Lower leg skin (tissue), 4 donors: ENCODE measurements at regions not wholly inside any gene's neighbourhood (a gene's known extent, or its start where the extent isn't known, plus 50 kb on each side); places are given as distances from the start of the nearest gene placed in this dataset.

Experiments used
- DNase-seq, 2 donors: peaks; one replicate each; pipeline ENCODE4 v3.0.0-alpha.2; 2019; ENCODE audit warnings: low spot score in 2 of 2
- H3K4me3 ChIP-seq: fragments of 200-600 bp; sonication (generic); 2 replicates; pipeline ENCODE4 v1.5.1; 2017; ENCODE audit warnings: mild to moderate bottlenecking, low read depth; ENCODE audit not compliant: poor library complexity, severe bottlenecking
- POLR2A ChIP-seq, 2 donors: fragments of 450-650 bp; IDR thresholded peaks; one replicate each; pipeline ENCODE4 v1.6.1; 2016 to 2017; ENCODE audit warnings: antibody characterized with exemption in 2 of 2, mild to moderate bottlenecking in 1 of 2, moderate library complexity in 1 of 2
- WGBS, 2 donors: methylation state at CpG; one replicate each; pipeline ENCODE4 v1.1.5; 2018; 5-methylcytosine and 5-hydroxymethylcytosine counted together
- intact Hi-C: fragments of 100-400 bp; cut with DNase I; formaldehyde crosslinking; loops from one replicate; pipeline ENCODE4 v1.15.0; 2023; ENCODE audit warnings: low total_unique reads
- TF ChIP-seq, protein P1 (sequence below), 3 donors: fragments of 450-650 bp; IDR thresholded peaks; one replicate each; pipeline ENCODE4 v1.5.1; 2016; ENCODE audit warnings: antibody characterized with exemption in 3 of 3, mild to moderate bottlenecking in 3 of 3, moderate library complexity in 2 of 3

DNA sequence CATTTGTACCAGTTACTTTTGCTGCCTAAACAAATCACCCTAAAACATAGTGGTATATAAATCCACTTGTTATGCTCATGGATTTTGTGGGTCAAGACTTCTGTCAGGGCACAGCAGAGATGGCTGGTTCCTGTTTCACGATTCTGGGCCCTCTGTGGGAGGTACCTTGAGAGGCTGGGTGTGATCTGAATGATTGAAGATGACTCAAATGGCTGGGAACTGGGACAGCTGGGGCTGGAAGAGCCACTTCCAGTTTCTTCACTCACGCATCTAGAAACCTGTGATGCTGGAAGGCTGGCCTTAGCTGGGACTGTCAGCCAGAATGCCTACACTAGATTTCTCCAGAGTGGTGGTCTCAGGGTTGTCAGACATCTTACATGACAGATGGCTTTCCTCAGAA, 88.1 kb downstream of the KIF4B start:
- intact Hi-C loops = no loop called here
- DNase-seq = no peak
- TF ChIP-seq, protein P1, sequence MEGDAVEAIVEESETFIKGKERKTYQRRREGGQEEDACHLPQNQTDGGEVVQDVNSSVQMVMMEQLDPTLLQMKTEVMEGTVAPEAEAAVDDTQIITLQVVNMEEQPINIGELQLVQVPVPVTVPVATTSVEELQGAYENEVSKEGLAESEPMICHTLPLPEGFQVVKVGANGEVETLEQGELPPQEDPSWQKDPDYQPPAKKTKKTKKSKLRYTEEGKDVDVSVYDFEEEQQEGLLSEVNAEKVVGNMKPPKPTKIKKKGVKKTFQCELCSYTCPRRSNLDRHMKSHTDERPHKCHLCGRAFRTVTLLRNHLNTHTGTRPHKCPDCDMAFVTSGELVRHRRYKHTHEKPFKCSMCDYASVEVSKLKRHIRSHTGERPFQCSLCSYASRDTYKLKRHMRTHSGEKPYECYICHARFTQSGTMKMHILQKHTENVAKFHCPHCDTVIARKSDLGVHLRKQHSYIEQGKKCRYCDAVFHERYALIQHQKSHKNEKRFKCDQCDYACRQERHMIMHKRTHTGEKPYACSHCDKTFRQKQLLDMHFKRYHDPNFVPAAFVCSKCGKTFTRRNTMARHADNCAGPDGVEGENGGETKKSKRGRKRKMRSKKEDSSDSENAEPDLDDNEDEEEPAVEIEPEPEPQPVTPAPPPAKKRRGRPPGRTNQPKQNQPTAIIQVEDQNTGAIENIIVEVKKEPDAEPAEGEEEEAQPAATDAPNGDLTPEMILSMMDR (IDR thresholded peaks at IDR 0.05) = no peak
- no peak for TF ChIP-seq POLR2A (IDR thresholded peaks at IDR 0.05)
- WGBS, 2 donors = 41 to 53% methylated on average over 2 of the region's 2 CpGs
- no peak overlapping the region for H3K4me3 ChIP-seq

DNA sequence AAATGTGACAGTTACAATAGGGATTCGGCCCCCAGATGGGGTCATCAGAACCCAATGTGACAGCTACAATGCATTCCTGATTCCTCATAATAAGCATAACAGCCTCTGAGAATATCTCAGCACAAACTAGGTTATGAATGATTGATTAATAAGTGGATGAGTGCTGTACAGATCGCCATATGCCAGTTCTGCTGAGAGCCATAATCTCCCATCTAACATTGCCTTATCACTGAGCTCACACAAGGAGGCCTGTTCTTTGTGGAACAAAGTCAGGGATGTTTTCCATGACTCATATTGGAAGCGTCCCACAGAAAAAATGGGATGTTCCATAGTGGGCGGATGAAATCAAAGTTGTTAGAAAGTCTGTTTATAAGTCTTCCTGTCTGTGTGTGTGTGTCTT, 89.6 kb downstream of the KIF4B start:
- WGBS, 2 donors = 50 to 58% methylated on average over 4 of the region's 4 CpGs
- intact Hi-C loops = no loop called here
- TF ChIP-seq POLR2A (IDR thresholded peaks at IDR 0.05) = no peak
- TF ChIP-seq, protein P1 (IDR thresholded peaks at IDR 0.05) = no peak
- no peak overlapping the region for H3K4me3 ChIP-seq
- no peak for DNase-seq

DNA sequence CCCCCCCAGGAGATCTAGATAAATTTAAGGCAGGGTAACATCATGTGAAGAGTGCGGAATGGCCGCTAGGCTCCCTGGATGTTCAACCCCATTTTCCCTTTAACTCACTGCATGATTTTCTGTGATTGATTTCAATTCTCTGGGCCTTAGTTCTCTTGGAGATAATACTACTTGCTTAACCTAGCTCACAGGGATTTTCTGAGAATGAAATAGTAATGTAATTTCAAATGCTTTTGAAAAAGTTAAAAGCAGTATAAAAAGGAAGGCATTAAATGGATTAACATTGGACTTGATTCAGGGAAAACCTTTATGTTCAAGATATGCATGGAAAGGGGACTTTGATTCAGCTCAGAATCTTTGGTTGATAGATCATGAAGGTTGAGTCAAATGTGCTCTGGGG, 90.9 kb downstream of the KIF4B start:
- DNase-seq = no peak
- intact Hi-C loops = no loop called here
- TF ChIP-seq, protein P1 (IDR thresholded peaks at IDR 0.05) = no peak
- no peak for TF ChIP-seq POLR2A (IDR thresholded peaks at IDR 0.05)
- 74 to 89% methylated on average over 2 of the region's 2 CpGs for WGBS, 2 donors
- H3K4me3 ChIP-seq = no peak overlapping the region

DNA sequence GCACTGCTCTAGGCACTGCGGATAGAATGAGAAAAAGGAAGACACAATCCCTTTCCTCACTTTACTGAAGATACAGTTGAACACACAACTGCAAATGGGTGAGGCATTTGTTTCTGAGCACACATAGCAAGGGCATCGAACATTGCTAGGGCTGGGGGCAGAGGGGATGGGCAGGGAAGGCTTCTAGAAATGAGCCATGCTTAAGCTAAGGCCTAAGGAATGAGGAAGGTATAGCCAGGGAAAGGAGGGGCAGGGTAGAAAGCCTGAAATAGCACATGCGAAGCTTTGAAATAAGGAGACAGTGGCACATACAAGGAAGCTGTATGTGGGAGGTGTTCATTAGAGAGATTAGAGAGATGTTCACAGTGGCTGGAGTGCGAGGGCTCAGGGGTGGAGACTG, 92.7 kb downstream of the KIF4B start:
- no peak overlapping the region for H3K4me3 ChIP-seq
- no peak for DNase-seq
- WGBS, 2 donors = 88 to 91% methylated on average over 4 of the region's 4 CpGs
- intact Hi-C loops = no loop called here
- TF ChIP-seq, protein P1 (IDR thresholded peaks at IDR 0.05) = no peak
- TF ChIP-seq POLR2A (IDR thresholded peaks at IDR 0.05) = no peak

DNA sequence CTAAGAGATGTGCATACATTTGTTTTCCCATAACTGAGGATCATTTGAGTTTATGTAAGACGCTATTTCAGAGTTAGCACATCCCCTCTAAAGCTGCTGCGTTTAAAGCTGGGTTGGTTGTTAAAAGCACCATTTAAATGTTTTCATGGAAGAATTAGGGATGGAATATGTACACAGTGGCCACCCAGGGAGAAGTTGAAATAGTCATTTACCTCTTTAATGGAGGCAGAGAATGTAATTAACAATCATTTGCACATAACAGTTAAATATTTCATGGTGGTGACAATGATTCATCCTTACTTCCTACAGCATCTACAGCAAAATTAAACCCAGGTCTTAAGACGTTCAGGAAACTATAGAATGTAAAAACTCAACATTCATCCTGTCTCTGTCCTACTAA, 100.3 kb downstream of the KIF4B start:
- H3K4me3 ChIP-seq = no peak overlapping the region
- intact Hi-C loops = no loop called here
- TF ChIP-seq, protein P1 (IDR thresholded peaks at IDR 0.05) = no peak
- no peak for TF ChIP-seq POLR2A (IDR thresholded peaks at IDR 0.05)
- DNase-seq = no peak
- WGBS, 2 donors = 65 to 87% methylated on average over 3 of the region's 3 CpGs

DNA sequence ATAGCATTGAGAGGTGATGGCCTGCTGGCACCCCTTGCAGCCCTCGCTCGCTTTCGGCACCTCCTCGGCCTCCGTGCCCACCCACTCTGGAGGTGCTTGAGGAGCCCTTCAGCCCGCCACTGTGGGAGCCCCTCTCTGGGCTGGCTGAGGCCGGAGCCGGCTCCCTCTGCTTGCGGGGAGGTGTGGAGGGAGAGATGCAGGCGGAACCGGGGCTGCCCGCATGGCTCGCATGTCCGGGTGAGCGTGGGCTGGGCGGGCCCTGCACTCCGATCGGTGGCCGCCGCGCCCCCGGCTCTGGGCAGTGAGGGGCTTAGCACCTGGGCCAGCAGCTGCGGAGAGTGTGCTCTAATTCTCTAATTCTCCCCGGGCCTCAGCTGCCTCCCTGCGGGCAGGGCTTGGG, 101.1 kb downstream of the KIF4B start:
- no peak for TF ChIP-seq POLR2A (IDR thresholded peaks at IDR 0.05)
- TF ChIP-seq, protein P1 (IDR thresholded peaks at IDR 0.05) = no peak
- no peak for DNase-seq
- WGBS, 2 donors = 89 to 96% methylated on average over 22 to 23 of the region's 25 CpGs
- no peak overlapping the region for H3K4me3 ChIP-seq
- intact Hi-C loops = no loop called here
